ENCODE measurements at regions not wholly inside any gene's neighbourhood (a gene's known extent, or its start where the extent isn't known, plus 50 kb on each side); places are given as distances from the start of the nearest gene placed in this dataset.

GRCh38 chr4:111618908-111619307, 526.3 kb upstream of the FAM241A start:
- Histone ChIP-seq H3K27me3 (ENCODE audit: control insufficient read depth, extremely low read depth, insufficient read depth, low read length) (no peaks in the 10 kb centered on the region), H3K4me3 (ENCODE audit: control insufficient read depth in 2 of 3, extremely low read depth in 1 of 3, insufficient read depth in 2 of 3, low read depth in 1 of 3, low read length in 3 of 3) (no peak overlapping the region), H3K9me1 (ENCODE audit: control insufficient read depth, extremely low read depth, insufficient read depth, low read length) (no peaks in the 10 kb centered on the region), H3K79me2 (ENCODE audit: control insufficient read depth, insufficient read depth, low read length) (no peaks in the 10 kb centered on the region), H3K27ac (ENCODE audit: control insufficient read depth, insufficient read depth, low read length) (no peak overlapping the region), H3K36me3 (ENCODE audit: control insufficient read depth in 2 of 2, extremely low read depth in 1 of 2, insufficient read depth in 2 of 2, low read length in 2 of 2) (no peaks in the 10 kb centered on the region), H2AFZ (ENCODE audit: control insufficient read depth, low read length) (no peak overlapping the region), H3K9me3 (ENCODE audit: control insufficient read depth, low read depth, low read length) (no peaks in the 10 kb centered on the region), H3K4me1 (ENCODE audit: control insufficient read depth, extremely low read depth, insufficient read depth, low read length) (no peaks in the 10 kb centered on the region), H3K4me2 (ENCODE audit: control insufficient read depth, extremely low read depth, insufficient read depth, low read depth, low read length) (no peak overlapping the region), H3K9ac (ENCODE audit: control insufficient read depth, extremely low read depth, insufficient read depth, low read length) (no peak overlapping the region), H4K20me1 (ENCODE audit: control insufficient read depth, extremely low read depth, insufficient read depth, low read length) (no peaks in the 10 kb centered on the region)
- DNase-seq (ENCODE audit: low read depth, low spot score) = no peak
- no peak for FAIRE-seq
- dilution Hi-C loops (cut with MboI; ENCODE audit: extremely low pct_ligation_motif_present, low sequenced_read_pairs) = no loop called here
- TF ChIP-seq EZH2 (IDR thresholded peaks at IDR 0.05; ENCODE audit: low read length) = no peak
- TF ChIP-seq CTCF (optimal IDR thresholded peaks at IDR 0.05 in 1 of 3, IDR thresholded peaks at IDR 0.05 in 1 of 3, conservative IDR thresholded peaks at IDR 0.05 in 1 of 3; ENCODE audit: extremely low read depth in 1 of 3, insufficient read depth in 2 of 3, low read length in 3 of 3) = no peak

- Histone ChIP-seq H3K9ac (ENCODE audit: control insufficient read depth, extremely low read depth, insufficient read depth, low read length) (no peak overlapping the region), H3K9me3 (ENCODE audit: control insufficient read depth, low read depth, low read length) (no peaks in the 10 kb centered on the region), H3K9me1 (ENCODE audit: control insufficient read depth, extremely low read depth, insufficient read depth, low read length) (no peaks in the 10 kb centered on the region), H3K27me3 (ENCODE audit: control insufficient read depth, extremely low read depth, insufficient read depth, low read length) (no peaks in the 10 kb centered on the region), H3K4me1 (ENCODE audit: control insufficient read depth, extremely low read depth, insufficient read depth, low read length) (no peaks in the 10 kb centered on the region), H3K27ac (ENCODE audit: control insufficient read depth, insufficient read depth, low read length) (no peak overlapping the region), H3K36me3 (ENCODE audit: control insufficient read depth in 2 of 2, extremely low read depth in 1 of 2, insufficient read depth in 2 of 2, low read length in 2 of 2) (no peaks in the 10 kb centered on the region), H4K20me1 (ENCODE audit: control insufficient read depth, extremely low read depth, insufficient read depth, low read length) (no peaks in the 10 kb centered on the region), H2AFZ (ENCODE audit: control insufficient read depth, low read length) (no peak overlapping the region), H3K4me3 (ENCODE audit: control insufficient read depth in 2 of 3, extremely low read depth in 1 of 3, insufficient read depth in 2 of 3, low read depth in 1 of 3, low read length in 3 of 3) (no peak overlapping the region), H3K79me2 (ENCODE audit: control insufficient read depth, insufficient read depth, low read length) (no peaks in the 10 kb centered on the region), H3K4me2 (ENCODE audit: control insufficient read depth, extremely low read depth, insufficient read depth, low read depth, low read length) (no peak overlapping the region)
- no peak for TF ChIP-seq CTCF (optimal IDR thresholded peaks at IDR 0.05 in 1 of 3, IDR thresholded peaks at IDR 0.05 in 1 of 3, conservative IDR thresholded peaks at IDR 0.05 in 1 of 3; ENCODE audit: extremely low read depth in 1 of 3, insufficient read depth in 2 of 3, low read length in 3 of 3)
- TF ChIP-seq EZH2 (IDR thresholded peaks at IDR 0.05; ENCODE audit: low read length) = no peak
- DNase-seq (ENCODE audit: low read depth, low spot score) (no peak), FAIRE-seq (no peak)
- dilution Hi-C loops (cut with MboI; ENCODE audit: extremely low pct_ligation_motif_present, low sequenced_read_pairs) = no loop called here
Measured at GRCh38 chr4:111628437-111628836, 516.8 kb upstream of the FAM241A start.

Data from keratinocyte (primary cell).